ENCODE measurements at regions not wholly inside any gene's neighbourhood (a gene's known extent, or its start where the extent isn't known, plus 50 kb on each side); places are given as distances from the start of the nearest gene placed in this dataset.
A peak's percentile ranks its signal among the peaks of the same experiment; 100 is the strongest.

DNA sequence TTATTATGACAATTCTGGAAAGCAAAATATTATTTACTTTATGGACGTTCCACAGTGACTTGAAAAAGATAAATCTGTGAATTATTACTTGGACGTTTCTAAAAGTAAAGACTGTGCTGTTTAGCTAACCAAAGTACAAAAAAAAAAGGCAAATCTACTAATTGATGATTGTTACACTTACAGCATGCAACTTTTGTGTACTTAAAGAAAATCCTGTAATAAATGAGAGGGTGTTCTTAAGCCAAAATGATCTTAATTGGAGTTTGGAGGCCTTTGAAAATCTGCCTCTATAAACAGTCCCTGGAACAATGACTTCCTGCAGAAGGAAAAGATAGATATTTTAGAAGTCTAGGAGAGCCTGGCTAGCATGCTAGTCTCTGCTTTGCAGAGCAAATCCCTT lies 434.0 kb upstream of the SYT1 start:
- WGBS, 2 donors = 65 to 66% methylated on average over 2 of the region's 2 CpGs
- intact Hi-C loops (cut with DNase I) = no loop called here
- no peak for TF ChIP-seq POLR2A (IDR thresholded peaks at IDR 0.05)
- TF ChIP-seq, protein P1, sequence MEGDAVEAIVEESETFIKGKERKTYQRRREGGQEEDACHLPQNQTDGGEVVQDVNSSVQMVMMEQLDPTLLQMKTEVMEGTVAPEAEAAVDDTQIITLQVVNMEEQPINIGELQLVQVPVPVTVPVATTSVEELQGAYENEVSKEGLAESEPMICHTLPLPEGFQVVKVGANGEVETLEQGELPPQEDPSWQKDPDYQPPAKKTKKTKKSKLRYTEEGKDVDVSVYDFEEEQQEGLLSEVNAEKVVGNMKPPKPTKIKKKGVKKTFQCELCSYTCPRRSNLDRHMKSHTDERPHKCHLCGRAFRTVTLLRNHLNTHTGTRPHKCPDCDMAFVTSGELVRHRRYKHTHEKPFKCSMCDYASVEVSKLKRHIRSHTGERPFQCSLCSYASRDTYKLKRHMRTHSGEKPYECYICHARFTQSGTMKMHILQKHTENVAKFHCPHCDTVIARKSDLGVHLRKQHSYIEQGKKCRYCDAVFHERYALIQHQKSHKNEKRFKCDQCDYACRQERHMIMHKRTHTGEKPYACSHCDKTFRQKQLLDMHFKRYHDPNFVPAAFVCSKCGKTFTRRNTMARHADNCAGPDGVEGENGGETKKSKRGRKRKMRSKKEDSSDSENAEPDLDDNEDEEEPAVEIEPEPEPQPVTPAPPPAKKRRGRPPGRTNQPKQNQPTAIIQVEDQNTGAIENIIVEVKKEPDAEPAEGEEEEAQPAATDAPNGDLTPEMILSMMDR (IDR thresholded peaks at IDR 0.05) = no peak

DNA sequence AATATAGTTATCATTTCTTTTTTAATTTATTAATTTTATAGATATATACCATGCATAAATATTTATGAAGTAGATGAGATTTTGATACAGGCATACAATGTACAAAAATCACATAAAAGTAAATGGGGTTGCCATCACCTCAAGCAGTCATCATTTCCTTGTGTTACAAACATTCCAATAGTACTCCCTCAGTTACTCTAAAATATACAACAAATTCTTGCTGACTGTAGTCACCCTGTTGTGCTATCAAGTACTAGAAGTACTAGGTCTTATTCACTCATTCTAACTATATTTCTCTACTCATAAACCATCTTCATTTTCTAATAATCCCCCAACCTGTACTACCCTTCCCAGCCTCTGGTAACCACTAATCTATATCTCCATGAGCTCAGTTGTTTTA lies 432.6 kb upstream of the SYT1 start:
- no peak for TF ChIP-seq POLR2A (IDR thresholded peaks at IDR 0.05)
- TF ChIP-seq, protein P1 (IDR thresholded peaks at IDR 0.05) = no peak
- no peak overlapping the region for H3K27ac ChIP-seq
- no peaks in the 10 kb centered on the region for H3K9me3 ChIP-seq
- no peaks in the 10 kb centered on the region for H3K27me3 ChIP-seq
- no peaks in the 10 kb centered on the region for H3K36me3 ChIP-seq
- DNase-seq = no peak
- intact Hi-C loops (cut with DNase I) = no loop called here
- no peaks in the 10 kb centered on the region for H3K4me1 ChIP-seq
- H3K4me3 ChIP-seq (replicated peaks in 1 of 3) = no peak overlapping the region

More for the DNA sequence above, 434.0 kb upstream of the SYT1 start:
- H3K27me3 ChIP-seq = no peaks in the 10 kb centered on the region
- no peak for DNase-seq
- H3K36me3 ChIP-seq = no peaks in the 10 kb centered on the region
- no peak overlapping the region for H3K27ac ChIP-seq
- H3K4me3 ChIP-seq (replicated peaks in 1 of 3) = no peak overlapping the region
- H3K4me1 ChIP-seq = no peaks in the 10 kb centered on the region
- H3K9me3 ChIP-seq = no peaks in the 10 kb centered on the region

DNA sequence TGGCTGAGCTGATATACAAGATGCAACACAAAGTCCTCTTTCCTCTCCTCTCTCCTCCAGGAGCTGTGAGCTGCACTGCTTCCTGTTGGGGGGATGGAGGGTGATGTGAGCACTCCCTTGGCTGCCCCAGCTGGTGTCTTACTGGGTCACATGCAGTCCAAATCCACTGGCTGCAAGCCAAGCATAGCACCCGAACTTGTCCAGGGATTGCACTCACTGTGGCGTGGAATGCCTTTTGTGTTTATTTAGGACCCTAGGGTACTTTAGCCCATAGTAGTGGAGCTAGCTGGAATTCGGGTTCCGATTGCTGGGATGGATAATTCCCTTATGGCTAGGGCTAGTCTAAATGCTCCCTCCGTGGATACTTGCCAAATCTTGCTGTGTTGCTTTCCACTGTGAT lies 424.9 kb upstream of the SYT1 start:
- Histone ChIP-seq H3K4me3 (replicated peaks in 1 of 3) (no peak overlapping the region), H3K27me3 (no peaks in the 10 kb centered on the region), H3K36me3 (no peaks in the 10 kb centered on the region), H3K27ac (no peak overlapping the region), H3K9me3 (no peaks in the 10 kb centered on the region), H3K4me1 (no peaks in the 10 kb centered on the region)
- intact Hi-C loops (cut with DNase I) = no loop called here
- 37 to 42% methylated on average over 4 to 5 of the region's 5 CpGs for WGBS, 2 donors
- TF ChIP-seq POLR2A (IDR thresholded peaks at IDR 0.05) = no peak
- TF ChIP-seq, protein P1 (IDR thresholded peaks at IDR 0.05) = no peak
- peak; percentile 1 to 6 for DNase-seq

DNA sequence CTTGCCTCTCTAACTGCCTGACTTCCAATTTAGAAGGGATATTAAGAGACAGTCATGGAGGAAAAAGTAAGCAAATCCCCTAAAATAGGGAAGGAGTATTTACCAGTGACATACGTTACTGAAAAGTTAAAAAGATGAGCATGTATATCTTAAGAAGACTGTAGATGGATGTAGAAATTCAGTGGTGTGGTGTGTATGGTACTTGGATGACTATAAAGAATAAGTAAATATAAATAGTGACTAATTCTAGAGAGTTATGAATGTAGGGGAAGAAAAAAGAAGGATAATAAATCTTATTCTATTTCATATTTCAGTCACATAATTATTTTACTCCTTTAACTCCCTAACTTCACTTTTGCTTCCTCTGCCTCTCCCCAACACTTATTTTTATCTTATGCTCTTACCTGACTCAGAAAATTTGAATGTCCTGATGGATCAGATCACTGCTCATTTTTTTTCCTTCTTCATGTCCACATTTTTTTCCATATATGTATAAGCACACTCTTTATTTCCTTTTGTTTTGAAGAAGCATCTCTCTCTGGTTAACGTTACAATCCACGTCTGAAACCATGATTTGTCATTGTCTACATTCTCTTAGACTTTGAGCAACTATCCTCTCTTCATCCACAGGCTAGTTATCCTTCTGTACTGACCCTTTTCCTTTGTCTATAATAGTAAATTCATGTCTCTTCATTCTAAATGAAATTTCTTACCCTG lies 422.7 kb upstream of the SYT1 start:
- TF ChIP-seq, protein P1 (IDR thresholded peaks at IDR 0.05) = no peak
- DNase-seq = no peak
- 64 to 77% methylated on average over 3 of the region's 3 CpGs for WGBS, 2 donors
- intact Hi-C loops (cut with DNase I) = no loop called here
- no peaks in the 10 kb centered on the region for H3K4me1 ChIP-seq
- no peak overlapping the region for H3K27ac ChIP-seq
- no peaks in the 10 kb centered on the region for H3K9me3 ChIP-seq
- no peak overlapping the region for H3K4me3 ChIP-seq (replicated peaks in 1 of 3)
- no peaks in the 10 kb centered on the region for H3K27me3 ChIP-seq
- no peaks in the 10 kb centered on the region for H3K36me3 ChIP-seq

DNA sequence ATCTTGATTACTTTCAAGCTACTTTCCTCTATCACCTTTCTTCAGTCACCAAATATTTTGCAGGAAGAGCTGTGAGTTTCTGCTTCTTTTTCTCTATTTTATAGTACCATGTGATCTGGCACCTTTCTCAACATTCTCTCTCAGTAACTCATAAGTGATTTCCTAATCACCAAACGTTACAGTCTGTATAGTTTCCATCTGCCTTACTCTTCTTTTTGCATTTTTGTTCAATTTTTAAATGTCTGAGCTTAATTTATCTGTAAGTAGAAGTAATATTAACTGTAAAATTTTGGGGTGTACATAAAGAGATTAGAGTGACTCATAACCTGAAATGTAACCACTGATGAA lies 422.1 kb upstream of the SYT1 start:
- TF ChIP-seq, protein P1 (IDR thresholded peaks at IDR 0.05) = no peak
- TF ChIP-seq POLR2A (IDR thresholded peaks at IDR 0.05) = no peak
- 30 to 42% methylated on average over 1 of the region's 1 CpG for WGBS, 2 donors
- intact Hi-C loops (cut with DNase I) = no loop called here
- no peak overlapping the region for H3K27ac ChIP-seq
- no peaks in the 10 kb centered on the region for H3K27me3 ChIP-seq
- DNase-seq = no peak
- H3K4me3 ChIP-seq (replicated peaks in 1 of 3) = no peak overlapping the region
- no peaks in the 10 kb centered on the region for H3K4me1 ChIP-seq
- no peaks in the 10 kb centered on the region for H3K9me3 ChIP-seq
- no peaks in the 10 kb centered on the region for H3K36me3 ChIP-seq

All from thyroid gland (tissue), 4 donors.